ENCODE measurements at regions not wholly inside any gene's neighbourhood (a gene's known extent, or its start where the extent isn't known, plus 50 kb on each side); places are given as distances from the start of the nearest gene placed in this dataset.
"Not testable (repeated sequence)": the region's sequence is repeated elsewhere in the genome, so short reads cannot be mapped to it uniquely, and the experiment has no call there.

GRCh38 chr6:169363590-169363989, 109.9 kb upstream of the THBS2 start:
- Mint-ChIP-seq H3K4me1 (ENCODE audit: low read depth) (peaks cover 16% of the 10 kb centered on the region), H3K4me3 (no peak overlapping the region), H3K27me3 (ENCODE audit: insufficient read depth) (no peaks in the 10 kb centered on the region; the same call in 1 of the 2 replicates), H3K36me3 (ENCODE audit: low read depth) (no peaks in the 10 kb centered on the region), H3K27ac (no peak overlapping the region), H3K9me3 (no peaks in the 10 kb centered on the region)
- no peak for TF ChIP-seq CTCF (IDR thresholded peaks at IDR 0.05)
- peak; percentile 69 for DNase-seq

GRCh38 chr6:169362501-169363121, 109.0 kb upstream of the THBS2 start:
- Mint-ChIP-seq H3K27ac (no peak overlapping the region), H3K4me3 (no peak overlapping the region), H3K36me3 (ENCODE audit: low read depth) (peaks cover 3% of the 10 kb centered on the region; the same call in 1 of the 2 replicates), H3K4me1 (ENCODE audit: low read depth) (peaks cover 16% of the 10 kb centered on the region), H3K9me3 (no peaks in the 10 kb centered on the region), H3K27me3 (ENCODE audit: insufficient read depth) (peaks cover 3% of the 10 kb centered on the region; the same call in 1 of the 2 replicates)
- DNase-seq: no peak
- TF ChIP-seq CTCF (IDR thresholded peaks at IDR 0.05): no peak

- peaks cover 19% of the 10 kb centered on the region for H3K9me3 Mint-ChIP-seq
- peaks cover 20% of the 10 kb centered on the region for H3K27me3 Mint-ChIP-seq (ENCODE audit: insufficient read depth)
These were observed 101.4 kb upstream of the THBS2 start for GRCh38 chr6:169355001-169355400.

GRCh38 chr6:169345146-169345545, 91.5 kb upstream of the THBS2 start:
- H3K4me3 Mint-ChIP-seq: no peak overlapping the region
- peaks cover 6% of the 10 kb centered on the region for H3K27me3 Mint-ChIP-seq (ENCODE audit: insufficient read depth)
- TF ChIP-seq CTCF (IDR thresholded peaks at IDR 0.05): no peak
- H3K4me1 Mint-ChIP-seq (ENCODE audit: low read depth): no peaks in the 10 kb centered on the region
- DNase-seq: no peak
- no peaks in the 10 kb centered on the region for H3K36me3 Mint-ChIP-seq (ENCODE audit: low read depth)
- H3K27ac Mint-ChIP-seq: no peak overlapping the region
- H3K9me3 Mint-ChIP-seq: no peaks in the 10 kb centered on the region

More at GRCh38 chr6:169355001-169355400, 101.4 kb upstream of the THBS2 start:
- H3K27ac Mint-ChIP-seq; H3K4me3 Mint-ChIP-seq; DNase-seq; H3K4me1 Mint-ChIP-seq (ENCODE audit: low read depth): not testable (repeated sequence)
- H3K36me3 Mint-ChIP-seq (ENCODE audit: low read depth): peaks cover 13% of the 10 kb centered on the region

- DNase-seq: no peak
- Mint-ChIP-seq H3K4me1 (ENCODE audit: low read depth) (no peaks in the 10 kb centered on the region), H3K27ac (no peak overlapping the region), H3K4me3 (no peak overlapping the region), H3K36me3 (ENCODE audit: low read depth) (no peaks in the 10 kb centered on the region), H3K9me3 (no peaks in the 10 kb centered on the region), H3K27me3 (ENCODE audit: insufficient read depth) (peaks cover 6% of the 10 kb centered on the region)
- TF ChIP-seq CTCF (IDR thresholded peaks at IDR 0.05): no peak
These were observed 91.1 kb upstream of the THBS2 start for GRCh38 chr6:169344750-169345065.

GRCh38 chr6:169343886-169344749, 90.5 kb upstream of the THBS2 start:
- no peaks in the 10 kb centered on the region for H3K36me3 Mint-ChIP-seq (ENCODE audit: low read depth)

More at GRCh38 chr6:169343886-169344749, 90.5 kb upstream of the THBS2 start:
- H3K4me1 Mint-ChIP-seq (ENCODE audit: low read depth): no peaks in the 10 kb centered on the region
- peaks cover 2% of the 10 kb centered on the region for H3K27me3 Mint-ChIP-seq (ENCODE audit: insufficient read depth)
- no peak for TF ChIP-seq CTCF (IDR thresholded peaks at IDR 0.05)
- DNase-seq: no peak
- H3K9me3 Mint-ChIP-seq: no peaks in the 10 kb centered on the region
- H3K4me3 Mint-ChIP-seq: no peak overlapping the region
- no peak overlapping the region for H3K27ac Mint-ChIP-seq

All from HFFc6 (cell line).